ENCODE measurements at regions not wholly inside any gene's neighbourhood (a gene's known extent, or its start where the extent isn't known, plus 50 kb on each side); places are given as distances from the start of the nearest gene placed in this dataset.
"Not testable (repeated sequence)": the region's sequence is repeated elsewhere in the genome, so short reads cannot be mapped to it uniquely, and the experiment has no call there.

GRCh38 chr1:851841-852240 lies 71.9 kb upstream of the SAMD11 start:
- not testable (repeated sequence) for TF ChIP-seq POLR2A (IDR thresholded peaks at IDR 0.05; ENCODE audit: low read length); GATA1 (IDR thresholded peaks at IDR 0.05; ENCODE audit: low read depth, low read length)

Data from erythroblast (primary cell).